Activated T-helper 1 cell treated with Interleukin-2 at 50 U/mL for 16 hours (primary cell): ENCODE measurements at regions not wholly inside any gene's neighbourhood (a gene's known extent, or its start where the extent isn't known, plus 50 kb on each side); places are given as distances from the start of the nearest gene placed in this dataset.

ENCODE experiments used
- DNase-seq: peaks from one replicate; pipeline ENCODE4 v3.0.0-alpha.2; 2020; ENCODE audit warnings: low read depth

GRCh38 chr2:217475791-217476190, 527.0 kb downstream of the TNS1 start:
- no peak for DNase-seq

- no peak for DNase-seq
These were observed 527.7 kb downstream of the TNS1 start for GRCh38 chr2:217475101-217475500.

- DNase-seq: no peak
These were observed 531.5 kb downstream of the TNS1 start for GRCh38 chr2:217471319-217471718.

- DNase-seq: no peak
These were observed 533.5 kb downstream of the TNS1 start for GRCh38 chr2:217469203-217469810.

- DNase-seq: no peak
These were observed 534.6 kb downstream of the TNS1 start for GRCh38 chr2:217468042-217468830.

- DNase-seq: no peak
These were observed 535.5 kb downstream of the TNS1 start for GRCh38 chr2:217467331-217467730.

- DNase-seq: no peak
These were observed 536.0 kb downstream of the TNS1 start for GRCh38 chr2:217466805-217467204.

- no peak for DNase-seq
These were observed 536.7 kb downstream of the TNS1 start for GRCh38 chr2:217466104-217466503.

- no peak for DNase-seq
These were observed 537.7 kb downstream of the TNS1 start for GRCh38 chr2:217465100-217465499.

GRCh38 chr2:217463402-217464075, 539.3 kb downstream of the TNS1 start:
- no peak for DNase-seq

- no peak for DNase-seq
These were observed 540.7 kb downstream of the TNS1 start for GRCh38 chr2:217462121-217462520.

- no peak for DNase-seq
These were observed 541.1 kb downstream of the TNS1 start for GRCh38 chr2:217461674-217462073.

- no peak for DNase-seq
These were observed 543.0 kb downstream of the TNS1 start for GRCh38 chr2:217459680-217460405.

GRCh38 chr2:217459016-217459415, 543.8 kb downstream of the TNS1 start:
- DNase-seq: no peak

GRCh38 chr2:217456016-217456415, 546.8 kb downstream of the TNS1 start:
- no peak for DNase-seq

- no peak for DNase-seq
These were observed 549.9 kb downstream of the TNS1 start for GRCh38 chr2:217452928-217453327.

GRCh38 chr2:217451666-217452065, 551.1 kb downstream of the TNS1 start:
- DNase-seq: no peak

- no peak for DNase-seq
These were observed 553.4 kb downstream of the TNS1 start for GRCh38 chr2:217449444-217449843.

GRCh38 chr2:217448860-217449259, 553.9 kb downstream of the TNS1 start:
- DNase-seq: no peak

- no peak for DNase-seq
These were observed 557.1 kb downstream of the TNS1 start for GRCh38 chr2:217445723-217446122.

- DNase-seq: no peak
These were observed 557.9 kb downstream of the TNS1 start for GRCh38 chr2:217444932-217445331.

- no peak for DNase-seq
These were observed 558.3 kb downstream of the TNS1 start for GRCh38 chr2:217444509-217444908.

- DNase-seq: no peak
These were observed 559.2 kb downstream of the TNS1 start for GRCh38 chr2:217443601-217444000.
